EL (cell line): ENCODE measurements at regions not wholly inside any gene's neighbourhood (a gene's known extent, or its start where the extent isn't known, plus 50 kb on each side); places are given as distances from the start of the nearest gene placed in this dataset.
"Not testable (repeated sequence)": the region's sequence is repeated elsewhere in the genome, so short reads cannot be mapped to it uniquely, and the experiment has no call there.

ENCODE experiments used
- DNase-seq: peaks from one replicate; pipeline ENCODE4 v3.0.0-alpha.2; 2016

DNA sequence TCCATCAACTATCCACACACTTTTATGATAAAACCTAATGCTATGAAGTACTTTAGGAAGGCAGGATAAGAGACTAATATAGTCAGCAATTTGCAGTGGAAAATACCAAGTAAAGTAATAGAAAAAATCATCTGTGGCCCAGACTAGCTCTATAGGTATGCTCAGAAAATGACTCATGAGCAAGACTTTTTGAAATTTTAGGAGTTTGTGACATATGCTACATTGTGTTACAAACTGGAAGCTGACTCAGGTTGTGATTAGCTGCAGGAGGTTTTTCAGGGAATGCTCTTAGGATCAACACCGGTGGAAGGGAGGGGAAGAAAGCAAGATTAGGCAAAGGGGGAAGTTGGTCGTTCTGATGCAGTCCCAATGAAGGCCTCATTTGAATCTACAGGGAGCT is 56.1 kb downstream of the FEZF1 start:
- no peak for DNase-seq

DNA sequence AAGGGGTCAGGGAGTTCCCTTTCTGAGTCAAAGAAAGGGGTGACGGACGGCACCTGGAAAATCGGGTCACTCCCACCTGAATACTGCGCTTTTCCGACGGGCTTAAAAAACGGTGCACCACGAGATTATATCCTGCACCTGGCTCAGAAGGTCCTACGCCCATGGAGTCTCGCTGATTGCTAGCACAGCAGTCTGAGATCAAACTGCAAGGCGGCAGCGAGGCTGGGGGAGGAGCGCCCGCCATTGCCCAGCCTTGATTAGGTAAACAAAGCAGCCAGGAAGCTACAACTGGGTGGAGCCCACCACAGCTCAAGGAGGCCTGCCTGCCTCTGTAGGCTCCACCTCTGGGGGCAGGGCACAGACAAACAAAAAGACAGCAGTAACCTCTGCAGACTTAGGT is 65.8 kb downstream of the FEZF1 start:
- DNase-seq, result not testable (repeated sequence)

DNA sequence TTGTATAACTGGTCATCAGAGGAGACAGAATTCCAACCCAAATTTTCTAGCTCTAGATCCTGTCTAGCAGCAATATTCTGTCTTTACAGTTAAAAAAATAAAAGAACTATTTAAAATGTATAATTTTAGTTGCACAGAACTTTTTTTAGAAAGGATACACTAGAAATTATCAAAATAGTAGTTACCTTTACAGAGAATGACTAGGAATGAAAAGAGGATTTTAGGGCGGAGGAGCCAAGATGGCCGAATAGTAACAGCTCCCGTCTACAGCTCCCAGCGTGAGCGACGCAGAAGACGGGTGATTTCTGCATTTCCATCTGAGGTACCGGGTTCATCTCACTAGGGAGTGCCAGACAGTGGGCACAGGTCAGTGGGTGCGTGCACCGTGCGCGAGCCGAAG is 66.3 kb downstream of the FEZF1 start:
- not testable (repeated sequence) for DNase-seq

DNA sequence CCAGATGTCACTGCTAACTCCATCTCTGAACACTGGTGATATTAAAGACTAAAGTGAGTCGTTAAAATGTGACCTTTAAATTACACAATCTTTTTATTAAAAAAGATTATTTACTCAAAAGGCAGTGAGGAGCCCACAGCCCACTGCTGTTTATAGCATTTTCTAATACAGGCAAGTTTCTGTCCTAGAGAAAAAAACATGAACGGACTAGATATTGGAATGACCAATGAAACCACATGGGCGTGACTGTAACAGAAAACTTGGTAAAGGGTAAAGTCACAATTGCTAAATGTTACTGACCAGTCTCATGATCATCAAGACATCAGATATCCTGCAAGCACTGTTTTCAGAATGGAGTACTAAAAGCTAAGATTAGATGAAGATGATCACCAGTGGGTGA is 78.7 kb downstream of the FEZF1 start:
- no peak for DNase-seq

DNA sequence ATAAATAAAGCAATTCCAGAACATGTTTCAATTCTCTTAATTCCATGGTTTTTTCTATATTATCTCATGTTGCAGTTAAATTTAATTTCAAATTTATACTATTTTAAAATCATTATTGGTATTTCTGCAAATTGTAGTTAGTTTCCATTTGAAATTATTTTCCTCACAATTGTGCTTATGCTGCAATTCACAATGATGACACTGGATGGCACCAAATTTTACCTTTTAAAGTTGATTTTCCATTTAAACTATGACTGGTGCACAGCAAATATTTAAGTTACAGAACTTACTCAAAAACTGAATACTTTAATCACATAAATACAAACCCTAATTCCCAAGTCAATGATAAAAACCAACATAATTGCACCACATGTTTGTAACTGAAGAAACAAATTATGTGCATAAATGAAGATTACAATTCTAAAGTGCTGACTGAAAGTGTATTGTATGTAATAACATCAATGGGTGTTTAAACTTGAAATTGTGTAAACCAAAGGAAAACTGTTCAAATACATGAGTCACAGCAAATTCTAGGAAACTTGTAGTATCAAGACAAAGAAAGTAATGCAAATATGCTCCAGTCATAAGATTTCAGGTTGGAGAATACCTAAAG is 75.3 kb upstream of the AASS start:
- DNase-seq, result peak; percentile 12

DNA sequence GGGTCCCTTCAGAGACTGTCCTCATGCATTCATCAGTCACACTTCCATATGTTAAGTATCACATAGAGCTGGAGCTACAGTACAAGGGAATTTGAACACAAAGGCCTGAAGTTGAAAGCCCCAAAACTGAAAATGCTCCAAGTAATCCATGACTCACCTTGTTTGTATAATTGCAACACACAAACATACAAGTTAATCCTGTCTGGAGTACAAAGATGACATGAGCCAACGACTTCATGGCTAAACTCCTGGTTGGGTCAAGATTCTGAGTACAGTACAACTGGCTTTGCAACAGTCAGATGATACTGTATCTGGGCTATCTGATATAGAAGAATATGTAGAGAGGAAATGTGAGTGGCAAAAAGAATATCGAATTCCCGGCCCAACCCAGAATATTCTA is 73.1 kb upstream of the AASS start:
- no peak for DNase-seq

DNA sequence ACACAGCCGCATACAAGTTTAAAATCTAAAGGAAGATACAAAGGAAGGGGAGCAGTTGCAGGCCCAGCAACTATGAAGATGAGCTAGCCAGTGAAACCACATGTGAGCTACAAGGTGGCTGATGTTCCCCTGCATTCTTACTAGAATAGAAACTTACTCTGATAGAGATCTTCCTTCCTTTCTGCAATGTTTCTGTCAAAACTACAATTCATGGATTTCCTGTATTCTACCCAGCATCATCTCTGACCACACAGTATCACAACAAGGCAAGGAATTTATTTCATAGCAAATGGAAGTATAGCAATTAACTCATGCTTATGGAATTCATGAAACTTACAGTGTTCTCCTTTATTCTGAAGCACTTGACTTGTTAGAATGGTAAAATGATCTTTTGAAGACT is 68.7 kb upstream of the AASS start:
- DNase-seq, result peak; percentile 53

DNA sequence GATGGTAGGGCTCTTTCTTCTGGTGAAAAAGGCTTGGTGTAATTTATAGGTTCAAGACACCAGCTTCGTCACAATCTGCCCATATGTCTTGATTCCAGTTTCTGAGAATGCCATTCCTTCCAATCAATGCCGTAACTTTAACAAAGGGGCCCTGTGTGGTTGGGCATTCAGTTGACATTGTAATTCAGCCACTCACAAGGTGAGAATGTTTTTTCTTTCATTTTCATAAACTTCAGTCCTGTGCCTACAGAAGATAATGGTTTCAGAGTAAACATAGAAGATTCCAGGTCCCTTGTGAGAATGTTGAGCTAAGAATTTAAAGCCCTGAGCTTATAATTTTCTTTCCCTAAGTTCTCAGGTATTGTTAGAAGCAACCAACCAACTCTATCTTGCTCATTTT is 67.3 kb upstream of the AASS start:
- DNase-seq, result no peak

DNA sequence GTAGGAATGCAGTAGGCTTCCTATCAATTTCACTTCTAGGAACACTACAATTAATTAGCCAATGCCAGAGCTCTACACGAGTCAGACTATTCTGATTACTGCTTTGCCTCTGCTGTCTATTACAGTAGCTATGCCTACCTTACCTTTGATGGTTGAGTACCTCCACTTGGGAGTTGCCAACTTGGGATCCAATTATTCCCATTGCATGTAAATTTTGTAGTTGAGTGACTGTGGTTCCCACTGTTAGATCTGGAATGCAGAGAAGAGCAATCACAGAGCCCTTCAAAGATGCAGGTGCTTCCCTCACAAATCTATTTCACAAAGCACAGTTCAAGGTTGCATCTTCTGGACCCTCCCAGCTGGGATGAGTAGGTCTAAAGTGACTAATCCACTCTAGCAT is 62.9 kb upstream of the AASS start:
- DNase-seq, result no peak

DNA sequence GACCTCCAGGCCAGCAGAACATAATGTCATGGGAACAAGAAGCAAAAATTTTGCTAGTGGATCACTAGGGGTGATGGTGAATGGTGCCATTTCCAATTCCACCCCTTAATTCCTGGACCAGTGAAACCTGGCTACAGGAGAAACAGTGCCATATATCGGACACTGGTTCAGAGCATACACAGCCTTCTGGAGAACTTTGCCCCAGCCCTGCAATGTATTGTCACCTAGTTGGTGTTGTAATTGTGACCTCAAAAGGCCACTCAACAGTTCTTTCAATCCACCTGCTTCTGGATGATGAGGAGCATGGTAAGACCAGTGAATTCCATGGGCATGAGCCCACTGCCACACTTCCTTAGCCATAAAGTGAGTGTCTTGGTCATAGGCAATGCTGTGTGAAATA is 59.8 kb upstream of the AASS start:
- no peak for DNase-seq

DNA sequence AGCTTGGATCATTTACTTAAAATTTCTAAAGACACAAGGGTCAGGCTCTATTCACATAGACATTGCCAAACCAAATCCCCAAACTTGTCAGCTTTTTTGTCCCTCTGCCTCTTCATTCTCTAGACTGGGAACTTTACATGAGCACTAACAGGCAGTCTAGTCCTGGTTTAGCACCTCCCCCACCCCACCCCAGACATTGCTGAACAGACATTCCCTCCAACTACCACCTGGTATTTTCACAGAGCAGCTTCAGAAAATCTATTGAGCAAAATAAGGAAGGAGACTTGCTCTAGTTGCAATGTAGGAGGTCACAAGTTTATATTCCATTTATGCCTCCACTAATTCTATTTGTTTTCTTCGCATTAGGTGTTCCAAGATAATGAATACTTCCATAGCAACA is 56.8 kb upstream of the AASS start:
- no peak for DNase-seq

DNA sequence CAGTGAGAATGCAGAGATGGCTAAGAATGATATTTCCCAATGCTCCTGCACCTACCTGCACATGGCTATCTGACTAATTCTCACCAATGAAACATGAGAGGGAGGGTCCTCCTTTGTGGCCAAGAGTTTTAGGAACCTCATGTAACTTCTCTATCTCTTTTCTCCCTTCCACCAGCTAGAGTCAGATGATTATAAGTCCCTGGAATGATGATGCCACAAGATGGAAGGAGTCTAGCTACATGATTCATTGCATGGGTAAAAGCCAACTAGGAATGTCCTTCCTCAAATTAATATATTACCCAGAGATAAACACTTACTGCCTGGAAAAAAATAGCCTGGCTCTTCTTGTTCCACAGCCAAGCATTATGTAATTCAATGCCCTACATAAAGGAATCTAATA is 55.1 kb upstream of the AASS start:
- peak; percentile 44 for DNase-seq

DNA sequence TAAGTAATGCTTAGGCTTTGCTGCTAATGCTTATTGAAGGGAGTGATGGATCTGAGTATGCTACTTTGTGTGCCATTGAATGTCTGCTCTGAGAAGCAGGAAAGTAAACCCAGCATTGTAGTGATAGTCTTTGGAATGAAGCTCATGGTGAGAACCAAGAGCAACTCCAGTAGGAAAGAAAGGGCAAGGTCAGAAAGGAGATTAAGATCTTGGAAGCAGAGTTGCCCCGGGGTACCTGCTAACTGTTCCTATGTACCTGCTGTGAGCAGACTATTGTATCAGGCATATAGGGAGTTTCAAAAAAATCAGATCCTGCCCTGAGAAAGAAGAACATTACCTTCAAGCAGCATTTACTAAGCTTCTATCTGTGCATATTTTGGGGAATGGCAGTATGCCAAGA is 54.5 kb upstream of the AASS start:
- no peak for DNase-seq
